GM10266 (cell line): ENCODE measurements at regions not wholly inside any gene's neighbourhood (a gene's known extent, or its start where the extent isn't known, plus 50 kb on each side); places are given as distances from the start of the nearest gene placed in this dataset.

Source experiments
- DNase-seq: peaks from one replicate; pipeline ENCODE4 v3.0.0; 2012; ENCODE audit errors: extremely low spot score
- CTCF ChIP-seq: IDR thresholded peaks from 2 replicates; pipeline ENCODE4 v1.5.1; 2012; ENCODE audit warnings: mild to moderate bottlenecking, low read depth; ENCODE audit not compliant: control insufficient read depth, insufficient read depth; ENCODE audit errors: missing control alignments

DNA sequence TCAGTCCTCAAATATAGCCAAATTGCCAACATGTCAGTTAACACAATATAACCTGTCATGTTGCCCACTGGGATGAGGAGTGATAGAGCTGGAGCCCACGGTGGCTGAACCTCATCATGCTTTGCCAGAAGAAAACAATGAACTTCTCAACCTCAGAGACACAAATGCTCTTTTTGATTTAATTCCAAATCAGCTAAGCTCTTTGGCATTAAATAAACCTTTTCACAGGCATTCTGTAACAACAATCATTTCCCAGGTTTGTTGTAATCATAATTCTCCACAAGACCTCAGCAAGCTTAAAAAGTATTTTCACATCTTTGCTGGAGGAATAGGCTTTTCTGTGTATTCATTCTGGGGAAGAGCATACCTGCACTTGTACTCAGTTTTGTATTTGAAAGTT is 830.9 kb downstream of the MAT2B start:
- DNase-seq: no peak
- TF ChIP-seq CTCF: no peak

DNA sequence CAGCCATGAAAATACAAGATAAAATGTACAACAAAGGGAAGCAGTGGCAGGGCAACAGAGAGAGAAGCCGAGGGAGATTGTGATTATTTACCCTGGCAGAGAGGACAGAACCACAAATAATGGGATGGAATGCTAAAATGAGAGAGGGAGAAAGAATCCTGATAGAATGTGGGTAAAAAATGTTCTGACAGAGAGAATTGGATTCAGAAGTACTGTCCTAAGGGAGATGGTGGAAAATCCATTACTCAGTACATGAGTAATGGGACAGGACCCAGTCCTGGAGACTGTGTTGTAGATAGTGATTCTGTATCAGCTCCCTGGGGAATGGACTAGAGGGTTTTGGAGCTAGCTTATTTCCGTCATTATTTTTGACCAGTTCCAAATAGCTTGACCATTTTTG is 831.5 kb downstream of the MAT2B start:
- no peak for TF ChIP-seq CTCF
- DNase-seq: no peak

DNA sequence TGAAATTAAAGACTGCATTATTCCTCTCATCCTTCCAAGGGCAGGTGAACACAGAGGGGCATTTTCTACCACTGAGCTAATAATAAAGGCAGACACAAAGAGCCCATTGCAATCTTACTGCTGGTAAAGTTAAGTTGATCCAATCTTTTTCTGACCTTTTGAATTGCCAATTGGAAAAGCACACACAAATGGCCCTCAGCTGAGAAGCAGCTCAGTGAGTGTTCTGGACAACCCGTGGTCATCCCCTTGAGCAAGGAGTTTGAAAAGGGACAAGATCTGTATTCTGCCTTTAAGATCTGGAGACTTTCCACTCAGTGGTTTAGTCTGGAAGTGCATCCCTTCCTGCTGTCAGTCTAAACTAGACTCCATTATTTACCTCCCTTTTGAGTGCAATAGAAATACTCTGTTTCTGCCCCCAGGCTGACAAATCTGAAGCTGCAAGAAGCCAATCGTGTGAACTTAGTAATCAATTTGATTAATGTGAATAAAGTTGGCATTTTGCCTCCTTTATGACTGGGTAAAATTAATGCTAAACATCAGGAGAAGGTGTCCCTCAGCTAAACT is 835.7 kb downstream of the MAT2B start:
- no peak for DNase-seq
- no peak for TF ChIP-seq CTCF

DNA sequence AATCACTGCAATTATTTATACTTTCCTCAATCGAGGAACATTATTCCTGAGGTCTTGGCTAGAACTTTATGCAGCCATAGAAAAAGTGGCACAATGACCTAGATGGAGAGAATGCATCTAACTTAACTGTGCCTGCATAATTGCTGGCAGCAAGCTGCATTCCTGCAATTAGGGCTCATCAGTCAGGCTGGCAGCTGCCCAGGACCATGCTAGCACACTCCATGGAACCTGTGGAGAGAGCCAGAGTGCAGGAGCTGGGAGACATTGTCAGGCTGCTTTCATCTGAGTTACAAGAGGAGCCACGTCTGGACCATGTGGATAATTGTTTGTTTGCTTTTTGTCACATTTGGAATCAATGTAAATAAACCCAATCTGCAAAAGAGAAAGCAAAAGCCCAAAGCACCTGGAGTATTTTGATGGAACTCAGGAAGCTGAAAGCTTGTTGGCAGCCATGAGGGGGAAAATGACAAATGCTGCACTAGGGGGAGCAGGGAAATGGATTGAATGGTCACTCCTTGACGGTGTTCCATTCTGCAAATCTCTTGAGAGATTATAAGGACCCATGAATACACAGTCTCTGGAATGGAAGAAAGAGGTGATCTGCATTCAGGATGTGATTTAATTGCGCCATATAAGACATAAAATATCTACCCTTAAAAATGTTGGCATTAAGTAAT is 839.9 kb downstream of the MAT2B start:
- DNase-seq: no peak
- TF ChIP-seq CTCF: no peak

DNA sequence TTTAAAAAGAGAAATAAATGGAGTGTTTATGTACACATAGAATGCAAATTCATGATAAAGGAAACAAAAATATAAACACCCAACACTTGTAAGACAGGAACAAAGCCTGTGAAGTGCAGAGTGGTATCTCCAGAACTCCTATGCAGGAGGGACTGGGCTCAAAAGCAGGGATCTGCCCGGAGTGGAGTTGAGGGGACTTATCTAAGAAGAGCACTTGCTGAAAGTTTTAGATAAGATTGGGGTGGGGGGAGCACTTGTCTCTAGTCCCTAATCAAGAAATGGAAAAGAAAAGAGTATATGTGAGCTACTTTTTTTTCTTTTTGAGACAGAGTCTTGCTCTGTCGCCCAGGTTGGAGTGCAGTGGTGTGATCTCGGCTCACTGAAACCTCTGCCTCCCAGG is 840.4 kb downstream of the MAT2B start:
- no peak for TF ChIP-seq CTCF
- no peak for DNase-seq

DNA sequence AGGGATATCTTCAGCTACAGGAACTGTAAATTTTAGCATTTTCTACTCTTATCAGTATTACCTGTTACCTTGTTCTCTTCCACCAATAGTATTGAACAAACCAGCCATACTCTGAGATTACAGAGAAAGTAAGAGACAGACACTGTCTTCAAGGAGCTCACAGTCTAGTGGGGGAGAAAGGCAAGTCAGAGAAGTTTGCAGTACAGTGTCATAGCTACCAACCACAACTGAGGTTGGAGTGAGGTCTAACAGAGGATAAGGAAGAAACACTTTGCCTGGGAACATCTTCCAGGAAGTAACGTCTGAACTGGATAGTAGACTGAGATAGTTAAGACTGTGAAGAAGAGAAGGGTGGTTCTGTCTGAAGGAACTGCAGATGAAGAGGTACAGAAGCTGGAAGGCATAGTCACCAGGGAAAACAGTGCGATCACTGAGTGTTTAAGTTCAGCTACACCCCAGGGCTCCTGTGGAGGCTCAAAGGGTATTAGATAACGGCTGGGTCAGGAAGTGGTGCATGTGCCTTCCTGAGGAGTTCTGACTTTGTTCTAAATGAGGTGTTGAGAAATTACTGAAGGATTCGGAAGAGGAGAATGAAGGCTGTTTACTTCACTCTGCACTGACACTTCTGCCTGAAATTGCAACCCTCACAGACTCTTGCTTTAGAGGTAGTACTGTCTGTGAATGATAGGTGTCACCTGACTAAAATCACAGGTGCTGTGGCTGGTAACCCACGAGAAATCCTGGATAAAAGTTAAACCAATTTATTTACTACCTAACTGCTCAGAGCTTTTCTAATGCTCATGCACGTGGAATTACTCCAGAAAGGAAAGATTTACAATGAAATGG is 841.6 kb downstream of the MAT2B start:
- no peak for DNase-seq
- no peak for TF ChIP-seq CTCF

DNA sequence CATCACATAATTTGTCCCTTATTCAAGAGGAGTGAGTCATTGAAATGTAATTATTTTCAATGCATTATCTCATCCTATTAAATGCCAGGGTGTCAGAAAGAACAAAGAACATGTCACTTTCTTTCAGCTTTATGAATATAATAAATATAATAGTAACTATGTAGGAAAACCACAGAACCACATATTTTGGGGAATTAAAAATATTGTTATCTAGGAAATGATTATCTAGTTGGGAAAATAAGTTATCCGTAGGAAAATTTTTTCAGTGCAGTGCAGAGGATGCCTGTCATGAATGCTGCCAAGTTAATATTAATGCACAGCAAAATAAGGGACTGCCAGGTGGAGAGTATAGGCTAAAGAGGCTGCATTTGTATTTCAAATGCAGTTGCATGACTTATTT is 844.8 kb downstream of the MAT2B start:
- no peak for TF ChIP-seq CTCF
- no peak for DNase-seq
